ENCODE measurements at regions not wholly inside any gene's neighbourhood (a gene's known extent, or its start where the extent isn't known, plus 50 kb on each side); places are given as distances from the start of the nearest gene placed in this dataset.

DNA sequence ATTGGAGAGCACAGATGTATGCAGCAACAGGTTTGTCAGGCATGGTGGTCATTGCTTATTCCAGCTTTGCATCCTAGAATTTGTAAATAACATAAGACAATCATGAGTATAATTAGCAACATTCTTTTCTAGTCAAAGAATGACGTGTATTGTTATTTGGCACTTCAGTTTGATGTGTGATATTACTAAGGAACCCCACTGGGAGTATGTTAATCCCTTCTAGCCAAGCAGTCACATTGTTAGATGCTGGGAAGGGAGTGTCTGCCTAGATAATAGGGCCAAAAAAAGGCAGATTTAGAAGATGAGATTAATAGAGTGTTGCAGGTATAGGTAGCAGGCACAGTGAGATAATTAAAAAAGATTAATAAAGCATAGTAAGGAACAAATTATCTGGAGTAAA lies 159.2 kb upstream of the WDFY3 start (continued):
- TF ChIP-seq, protein P1, sequence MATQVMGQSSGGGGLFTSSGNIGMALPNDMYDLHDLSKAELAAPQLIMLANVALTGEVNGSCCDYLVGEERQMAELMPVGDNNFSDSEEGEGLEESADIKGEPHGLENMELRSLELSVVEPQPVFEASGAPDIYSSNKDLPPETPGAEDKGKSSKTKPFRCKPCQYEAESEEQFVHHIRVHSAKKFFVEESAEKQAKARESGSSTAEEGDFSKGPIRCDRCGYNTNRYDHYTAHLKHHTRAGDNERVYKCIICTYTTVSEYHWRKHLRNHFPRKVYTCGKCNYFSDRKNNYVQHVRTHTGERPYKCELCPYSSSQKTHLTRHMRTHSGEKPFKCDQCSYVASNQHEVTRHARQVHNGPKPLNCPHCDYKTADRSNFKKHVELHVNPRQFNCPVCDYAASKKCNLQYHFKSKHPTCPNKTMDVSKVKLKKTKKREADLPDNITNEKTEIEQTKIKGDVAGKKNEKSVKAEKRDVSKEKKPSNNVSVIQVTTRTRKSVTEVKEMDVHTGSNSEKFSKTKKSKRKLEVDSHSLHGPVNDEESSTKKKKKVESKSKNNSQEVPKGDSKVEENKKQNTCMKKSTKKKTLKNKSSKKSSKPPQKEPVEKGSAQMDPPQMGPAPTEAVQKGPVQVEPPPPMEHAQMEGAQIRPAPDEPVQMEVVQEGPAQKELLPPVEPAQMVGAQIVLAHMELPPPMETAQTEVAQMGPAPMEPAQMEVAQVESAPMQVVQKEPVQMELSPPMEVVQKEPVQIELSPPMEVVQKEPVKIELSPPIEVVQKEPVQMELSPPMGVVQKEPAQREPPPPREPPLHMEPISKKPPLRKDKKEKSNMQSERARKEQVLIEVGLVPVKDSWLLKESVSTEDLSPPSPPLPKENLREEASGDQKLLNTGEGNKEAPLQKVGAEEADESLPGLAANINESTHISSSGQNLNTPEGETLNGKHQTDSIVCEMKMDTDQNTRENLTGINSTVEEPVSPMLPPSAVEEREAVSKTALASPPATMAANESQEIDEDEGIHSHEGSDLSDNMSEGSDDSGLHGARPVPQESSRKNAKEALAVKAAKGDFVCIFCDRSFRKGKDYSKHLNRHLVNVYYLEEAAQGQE (IDR thresholded peaks at IDR 0.05; ENCODE audit: borderline replicate concordance): no peak
- TF ChIP-seq, protein P1 (CRISPR knock-in tag; IDR thresholded peaks at IDR 0.05; ENCODE audit: low read depth): no peak
- TF ChIP-seq, protein P2, sequence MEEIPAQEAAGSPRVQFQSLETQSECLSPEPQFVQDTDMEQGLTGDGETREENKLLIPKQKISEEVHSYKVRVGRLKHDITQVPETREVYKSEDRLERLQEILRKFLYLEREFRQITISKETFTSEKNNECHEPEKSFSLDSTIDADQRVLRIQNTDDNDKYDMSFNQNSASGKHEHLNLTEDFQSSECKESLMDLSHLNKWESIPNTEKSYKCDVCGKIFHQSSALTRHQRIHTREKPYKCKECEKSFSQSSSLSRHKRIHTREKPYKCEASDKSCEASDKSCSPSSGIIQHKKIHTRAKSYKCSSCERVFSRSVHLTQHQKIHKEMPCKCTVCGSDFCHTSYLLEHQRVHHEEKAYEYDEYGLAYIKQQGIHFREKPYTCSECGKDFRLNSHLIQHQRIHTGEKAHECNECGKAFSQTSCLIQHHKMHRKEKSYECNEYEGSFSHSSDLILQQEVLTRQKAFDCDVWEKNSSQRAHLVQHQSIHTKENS (CRISPR knock-in tag; IDR thresholded peaks at IDR 0.05): no peak
- no peak for TF ChIP-seq MED1 (CRISPR knock-in tag; IDR thresholded peaks at IDR 0.05; ENCODE audit: borderline replicate concordance)

All from K562 (cell line).